GM23338 (cell line): ENCODE measurements at regions not wholly inside any gene's neighbourhood (a gene's known extent, or its start where the extent isn't known, plus 50 kb on each side); places are given as distances from the start of the nearest gene placed in this dataset.

ENCODE experiments used
- ATAC-seq: fragments of 200-7000 bp; cut with Tn5 transposase; 3 replicates; pipeline ENCODE4 v1.9.1; 2020
- DNase-seq: peaks from one replicate; pipeline ENCODE4 v3.0.0-alpha.2; 2015; ENCODE audit warnings: low spot score
- H2AFZ ChIP-seq: fragments of 200-600 bp; sonication (generic); 2 replicates; pipeline ENCODE4 v1.8.0; 2016; ENCODE audit warnings: antibody characterized with exemption, mild to moderate bottlenecking, moderate library complexity
- H3F3A ChIP-seq: fragments of 200-600 bp; sonication (generic); replicated peaks from 2 replicates; pipeline ENCODE4 v1.8.0; 2017; ENCODE audit warnings: antibody characterized with exemption, mixed run types, low read depth
- H3K27ac ChIP-seq: fragments of 200-600 bp; sonication (generic); 2 replicates; pipeline ENCODE4 v1.6.1; 2016; ENCODE audit warnings: low read depth
- H3K27me3 ChIP-seq: fragments of 200-600 bp; sonication (generic); 2 replicates; pipeline ENCODE4 v1.8.0; 2016; ENCODE audit warnings: mild to moderate bottlenecking, mixed run types, moderate library complexity; ENCODE audit not compliant: insufficient read depth
- H3K36me3 ChIP-seq: fragments of 200-600 bp; sonication (generic); 2 replicates; pipeline ENCODE4 v1.8.0; 2016; ENCODE audit warnings: mild to moderate bottlenecking; ENCODE audit not compliant: insufficient read depth
- H3K4me1 ChIP-seq: fragments of 200-600 bp; sonication (generic); 2 replicates; pipeline ENCODE4 v1.8.0; 2016; ENCODE audit warnings: mild to moderate bottlenecking, moderate library complexity; ENCODE audit not compliant: insufficient read depth
- H3K4me2 ChIP-seq: fragments of 200-600 bp; sonication (generic); 2 replicates; pipeline ENCODE4 v1.7.1; 2017; ENCODE audit warnings: mixed run types
- H3K4me3 ChIP-seq: fragments of 200-600 bp; sonication (generic); 2 replicates; pipeline ENCODE4 v1.6.1; 2016; ENCODE audit warnings: mixed run types
- H3K79me2 ChIP-seq: fragments of 200-600 bp; sonication (generic); replicated peaks from 2 replicates; pipeline ENCODE4 v1.8.0; 2017; ENCODE audit warnings: mild to moderate bottlenecking; ENCODE audit not compliant: insufficient read depth
- H3K9me2 ChIP-seq: fragments of 200-600 bp; sonication (generic); 2 replicates; pipeline ENCODE4 v1.8.0; 2017; ENCODE audit not compliant: insufficient read depth
- H4K20me1 ChIP-seq: fragments of 200-600 bp; sonication (generic); replicated peaks from 2 replicates; pipeline ENCODE4 v1.8.0; 2017; ENCODE audit warnings: mild to moderate bottlenecking; ENCODE audit not compliant: insufficient read depth
- H3K27ac Mint-ChIP-seq: 2 replicates; pipeline ENCODE4 v1.8.0; 2020; ENCODE audit warnings: inconsistent platforms, mild to moderate bottlenecking, moderate library complexity, mixed read lengths
- H3K27me3 Mint-ChIP-seq: 3 replicates; pipeline ENCODE4 v1.8.0; 2022; ENCODE audit warnings: low read depth, mild to moderate bottlenecking, moderate library complexity, mixed read lengths, inconsistent platforms; ENCODE audit not compliant: insufficient read depth, poor library complexity
- H3K36me3 Mint-ChIP-seq: 3 replicates; pipeline ENCODE4 v1.8.0; 2021; ENCODE audit warnings: low read depth, mild to moderate bottlenecking, inconsistent platforms, moderate library complexity, mixed read lengths
- H3K4me1 Mint-ChIP-seq: 3 replicates; pipeline ENCODE4 v1.8.0; 2020; ENCODE audit warnings: mild to moderate bottlenecking, inconsistent platforms, mixed read lengths
- H3K4me3 Mint-ChIP-seq: 3 replicates; pipeline ENCODE4 v1.8.0; 2021; ENCODE audit warnings: moderate library complexity, mild to moderate bottlenecking, inconsistent platforms, mixed read lengths
- H3K9me3 Mint-ChIP-seq: 3 replicates; pipeline ENCODE4 v1.8.0; 2020; ENCODE audit warnings: moderate library complexity, mild to moderate bottlenecking, inconsistent platforms, mixed read lengths
- CREB1 ChIP-seq: fragments of 250-450 bp; sonication (Bioruptor Pico); IDR thresholded peaks from 2 replicates; pipeline ENCODE4 v1.5.0; 2020; ENCODE audit warnings: low read depth, mild to moderate bottlenecking, moderate library complexity
- CTCF ChIP-seq, 2 experiments: fragments of 200-600 bp in 1 of 2; sonication (generic) in 1 of 2; conservative IDR thresholded peaks; 2 replicates each; pipeline versions ENCODE4 v1.5.1 to v1.6.1; 2016 to 2017; ENCODE audit warnings: antibody characterized with exemption in 2 of 2, low read depth in 2 of 2, mild to moderate bottlenecking in 2 of 2, moderate library complexity in 1 of 2
- ETS1 ChIP-seq: IDR thresholded peaks from 2 replicates; pipeline ENCODE4 v1.6.1; 2016; ENCODE audit warnings: antibody characterized with exemption
- EZH2 ChIP-seq: fragments of 200-600 bp; sonication (generic); IDR thresholded peaks from one replicate; pipeline ENCODE4 v1.8.0; 2017; ENCODE audit warnings: antibody characterized with exemption, mild to moderate bottlenecking, low read depth; ENCODE audit not compliant: unreplicated experiment
- EZH2phosphoT487 ChIP-seq: fragments of 200-600 bp; sonication (generic); IDR thresholded peaks from one replicate; pipeline ENCODE4 v1.8.1; 2018; ENCODE audit warnings: antibody characterized with exemption; ENCODE audit not compliant: unreplicated experiment
- JUNB ChIP-seq: IDR thresholded peaks from one replicate; pipeline ENCODE4 v1.6.1; 2016; ENCODE audit warnings: antibody characterized with exemption; ENCODE audit not compliant: unreplicated experiment
- NANOG ChIP-seq: IDR thresholded peaks from 2 replicates; pipeline ENCODE4 v1.6.1; 2016; ENCODE audit warnings: antibody characterized with exemption, borderline replicate concordance
- POLR2AphosphoS5 ChIP-seq: IDR thresholded peaks from 2 replicates; pipeline ENCODE4 v1.6.1; 2016; ENCODE audit warnings: antibody characterized with exemption, low read depth
- REST ChIP-seq: IDR thresholded peaks from one replicate; pipeline ENCODE4 v1.6.1; 2018; ENCODE audit warnings: antibody characterized with exemption; ENCODE audit not compliant: unreplicated experiment
- STAT1 ChIP-seq: IDR thresholded peaks from one replicate; pipeline ENCODE4 v1.6.1; 2016; ENCODE audit warnings: antibody characterized with exemption; ENCODE audit not compliant: unreplicated experiment
- ZNF114 ChIP-seq: fragments of 250-450 bp; sonication (Bioruptor Pico); IDR thresholded peaks from 2 replicates; pipeline ENCODE4 v1.5.0; 2020; ENCODE audit warnings: mild to moderate bottlenecking, moderate library complexity
- ZNF331 ChIP-seq: fragments of 250-450 bp; sonication (Bioruptor Pico); IDR thresholded peaks from 2 replicates; pipeline ENCODE4 v1.5.0; 2020; ENCODE audit warnings: low read depth, mild to moderate bottlenecking, moderate library complexity
- ZNF462 ChIP-seq: fragments of 250-450 bp; sonication (Bioruptor Pico); IDR thresholded peaks from 2 replicates; pipeline ENCODE4 v1.5.0; 2020; ENCODE audit warnings: mild to moderate bottlenecking, moderate library complexity

GRCh38 chr14:47785058-47785457, 109.7 kb upstream of the MDGA2 start:
- no peak overlapping the region for H3K27ac ChIP-seq
- Mint-ChIP-seq H3K27ac (no peak overlapping the region), H3K36me3 (peaks cover 6% of the 10 kb centered on the region; the same call in 1 of the 3 replicates), H3K9me3 (no peaks in the 10 kb centered on the region), H3K4me1 (peaks cover 2% of the 10 kb centered on the region; the same call in 1 of the 3 replicates), H3K4me3 (no peak overlapping the region), H3K27me3 (no peaks in the 10 kb centered on the region)
- DNase-seq (no peak), ATAC-seq (no peak)
- TF ChIP-seq STAT1 (no peak), ETS1 (no peak), CTCF (conservative IDR thresholded peaks at IDR 0.05; ENCODE audit: low read depth in 2 of 2) (no peak), REST (no peak), ZNF331 (CRISPR knock-in tag) (no peak), ZNF114 (CRISPR knock-in tag) (no peak), NANOG (no peak), EZH2phosphoT487 (no peak), JUNB (no peak), POLR2AphosphoS5 (no peak), EZH2 (no peak), ZNF462 (CRISPR knock-in tag) (no peak), CREB1 (CRISPR knock-in tag) (no peak)
- no peaks in the 10 kb centered on the region for H3K36me3 ChIP-seq
- no peaks in the 10 kb centered on the region for H4K20me1 ChIP-seq
- no peak overlapping the region for H2AFZ ChIP-seq
- no peak overlapping the region for H3K4me2 ChIP-seq
- H3K27me3 ChIP-seq = no peaks in the 10 kb centered on the region
- H3K4me1 ChIP-seq = no peaks in the 10 kb centered on the region
- H3K9me2 ChIP-seq = no peaks in the 10 kb centered on the region
- H3F3A ChIP-seq = no peaks in the 10 kb centered on the region
- no peak overlapping the region for H3K4me3 ChIP-seq
- no peaks in the 10 kb centered on the region for H3K79me2 ChIP-seq
